NAMALWA (cell line): ENCODE measurements at regions not wholly inside any gene's neighbourhood (a gene's known extent, or its start where the extent isn't known, plus 50 kb on each side); places are given as distances from the start of the nearest gene placed in this dataset.
"Not testable (repeated sequence)": the region's sequence is repeated elsewhere in the genome, so short reads cannot be mapped to it uniquely, and the experiment has no call there.

Experiments
- DNase-seq: peaks from one replicate; pipeline ENCODE4 v3.0.0-alpha.2; 2015; ENCODE audit warnings: low spot score

GRCh38 chr3:16075647-16076046 is 98.8 kb upstream of the GALNT15 start:
- DNase-seq, result no peak

GRCh38 chr3:16076564-16076963 is 97.9 kb upstream of the GALNT15 start:
- DNase-seq, result no peak

DNA sequence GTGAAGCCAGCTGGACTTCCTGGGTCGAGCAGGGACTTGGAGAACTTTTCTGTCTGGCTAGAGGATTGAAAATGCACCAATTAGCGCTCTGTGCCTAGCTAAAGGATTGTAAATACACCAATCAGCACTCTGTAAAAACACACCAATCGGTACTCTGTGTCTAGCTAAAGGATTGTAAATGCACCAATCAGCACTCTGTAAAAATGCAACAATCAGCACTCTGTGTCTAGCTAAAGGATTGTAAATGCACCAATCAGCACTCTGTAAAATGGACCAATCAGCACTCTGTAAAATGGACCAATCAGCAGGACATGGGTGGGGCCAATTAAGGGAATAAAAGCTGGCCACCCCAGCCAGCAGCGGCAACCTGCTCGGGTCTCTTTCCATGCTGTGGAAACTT is 97.3 kb upstream of the GALNT15 start:
- DNase-seq, result not testable (repeated sequence)

DNA sequence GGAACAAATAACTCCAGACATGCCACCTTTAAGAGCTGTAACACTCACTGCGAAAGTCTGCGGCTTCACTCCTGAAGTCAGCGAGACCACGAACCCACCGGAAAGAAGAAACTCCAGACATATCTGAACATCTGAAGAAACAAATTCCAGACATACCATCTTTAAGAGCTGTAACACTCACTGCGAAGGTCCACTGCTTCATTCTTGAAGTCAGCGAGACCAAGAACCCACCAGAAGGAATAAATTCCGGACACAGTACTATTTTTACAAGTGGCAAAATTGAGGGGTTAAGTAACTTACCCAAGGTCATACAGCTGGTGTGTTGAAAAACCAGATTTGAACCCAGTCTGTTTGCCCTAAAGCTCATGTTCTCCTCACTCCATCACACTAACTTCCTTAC is 96.8 kb upstream of the GALNT15 start:
- not testable (repeated sequence) for DNase-seq

DNA sequence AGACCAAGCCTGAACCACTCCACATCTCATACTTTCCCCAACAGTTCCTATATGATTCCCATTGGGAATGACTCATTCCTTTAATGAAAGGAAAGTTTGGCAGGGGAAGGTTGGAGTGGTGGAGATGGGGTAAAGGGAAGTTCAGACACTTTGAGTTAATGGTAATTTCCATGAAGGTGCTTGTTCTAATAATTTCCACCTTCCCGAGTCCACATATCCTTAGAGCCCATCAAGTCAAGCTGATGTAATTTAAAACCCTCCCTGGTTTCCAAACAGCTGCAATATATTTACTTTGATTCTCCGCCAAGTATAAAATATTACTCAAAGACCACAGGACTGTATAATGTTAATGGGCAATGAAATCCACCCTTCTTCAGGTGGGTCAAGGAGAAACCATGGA is 95.0 kb upstream of the GALNT15 start:
- no peak for DNase-seq

- no peak for DNase-seq
Observed at GRCh38 chr3:16081661-16082060, 92.8 kb upstream of the GALNT15 start.

DNA sequence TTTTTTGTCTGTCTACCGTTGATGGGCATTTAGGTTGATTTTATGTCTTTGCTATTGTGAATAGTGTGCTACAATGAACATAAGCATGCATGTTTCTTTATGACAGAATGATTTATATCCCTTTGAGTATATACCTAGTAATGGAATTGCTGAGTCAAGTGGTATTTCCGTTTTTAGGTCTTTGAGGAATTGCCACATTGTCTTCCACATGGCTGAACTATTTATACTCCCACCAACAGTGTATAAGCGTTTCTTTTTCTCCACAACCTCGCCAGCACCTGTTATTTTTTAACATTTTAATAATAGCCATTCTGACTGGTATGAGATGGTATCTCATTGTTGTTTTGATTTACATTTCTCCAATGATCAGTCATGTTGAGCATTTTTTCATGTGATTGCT is 89.6 kb upstream of the GALNT15 start:
- DNase-seq, result no peak

GRCh38 chr3:16085410-16085809 is 89.1 kb upstream of the GALNT15 start:
- no peak for DNase-seq

- no peak for DNase-seq
Observed at GRCh38 chr3:16085884-16086608, 88.4 kb upstream of the GALNT15 start.

- no peak for DNase-seq
Observed at GRCh38 chr3:16086690-16087089, 87.8 kb upstream of the GALNT15 start.

GRCh38 chr3:16088496-16088895 is 86.0 kb upstream of the GALNT15 start:
- no peak for DNase-seq

- no peak for DNase-seq
Observed at GRCh38 chr3:16089521-16089920, 85.0 kb upstream of the GALNT15 start.

- DNase-seq, result no peak
Observed at GRCh38 chr3:16090024-16090423, 84.5 kb upstream of the GALNT15 start.

GRCh38 chr3:16090706-16091105 is 83.8 kb upstream of the GALNT15 start:
- no peak for DNase-seq

- DNase-seq, result no peak
Observed at GRCh38 chr3:16092923-16093322, 81.6 kb upstream of the GALNT15 start.

- no peak for DNase-seq
Observed at GRCh38 chr3:16101295-16102186, 72.9 kb upstream of the GALNT15 start.

DNA sequence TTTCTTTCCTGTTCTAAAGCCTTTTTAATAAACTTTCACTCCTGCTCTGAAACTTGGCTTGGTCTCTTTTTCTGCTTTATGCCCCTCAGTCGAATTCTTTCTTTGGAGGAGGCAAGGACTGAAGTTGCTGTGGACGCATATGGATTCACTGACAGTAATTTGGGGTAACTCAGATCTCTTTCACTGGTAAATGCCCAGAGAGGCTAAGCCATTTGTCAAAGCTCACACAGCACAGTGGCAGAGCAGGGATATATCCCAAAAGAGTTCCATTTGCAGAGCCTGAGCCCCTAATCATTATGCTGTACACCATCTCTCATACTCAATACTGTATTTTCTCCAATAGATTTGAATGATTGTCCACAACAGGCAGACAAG is 72.3 kb upstream of the GALNT15 start:
- DNase-seq, result no peak

GRCh38 chr3:16102905-16103364 is 71.5 kb upstream of the GALNT15 start:
- DNase-seq, result no peak

GRCh38 chr3:16103472-16103871 is 71.0 kb upstream of the GALNT15 start:
- DNase-seq, result no peak

GRCh38 chr3:16104156-16104555 is 70.3 kb upstream of the GALNT15 start:
- DNase-seq, result no peak

- DNase-seq, result no peak
Observed at GRCh38 chr3:16106050-16106449, 68.4 kb upstream of the GALNT15 start.

DNA sequence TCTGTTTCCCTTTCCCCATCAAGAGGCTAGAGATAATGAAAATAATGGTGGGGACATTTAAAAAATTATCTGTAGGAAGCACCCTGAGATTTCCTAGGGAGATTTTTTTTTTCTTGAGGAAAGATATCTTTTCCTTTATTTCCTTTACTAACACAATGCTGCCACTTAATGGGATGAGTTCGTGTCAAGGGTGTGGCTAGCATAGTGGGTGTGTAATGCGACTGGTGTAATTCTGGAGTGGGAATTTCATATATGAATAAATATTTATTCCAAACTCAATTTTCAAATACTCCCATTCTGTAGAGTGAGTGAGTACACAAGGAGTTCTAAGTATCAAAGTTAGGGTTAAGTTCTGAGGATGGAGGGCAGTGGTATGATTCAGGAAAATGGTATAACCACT is 66.1 kb upstream of the GALNT15 start:
- DNase-seq, result no peak

GRCh38 chr3:16109929-16110328 is 64.6 kb upstream of the GALNT15 start:
- DNase-seq, result no peak
